NT2/D1 (cell line): ENCODE measurements at regions not wholly inside any gene's neighbourhood (a gene's known extent, or its start where the extent isn't known, plus 50 kb on each side); places are given as distances from the start of the nearest gene placed in this dataset.

Source experiments
- DNase-seq: peaks from one replicate; pipeline ENCODE4 v3.0.0-alpha.2; 2011; ENCODE audit warnings: low read depth, low spot score
- H3K27me3 ChIP-seq: 2 replicates; pipeline ENCODE4 v1.6.0; 2011; ENCODE audit warnings: mild to moderate bottlenecking; ENCODE audit not compliant: insufficient read length, insufficient read depth
- H3K36me3 ChIP-seq: 2 replicates; pipeline ENCODE4 v1.6.1; 2011; ENCODE audit warnings: mild to moderate bottlenecking, low read length, mixed read lengths; ENCODE audit not compliant: insufficient read depth, insufficient read length
- H3K4me1 ChIP-seq: 2 replicates; pipeline ENCODE4 v1.5.1; 2011; ENCODE audit not compliant: insufficient read depth, insufficient read length
- H3K4me3 ChIP-seq: 2 replicates; pipeline ENCODE4 v1.5.1; 2011; ENCODE audit warnings: low read depth; ENCODE audit not compliant: insufficient read length
- H3K9ac ChIP-seq: 2 replicates; pipeline ENCODE4 v1.6.0; 2011; ENCODE audit warnings: low read depth; ENCODE audit not compliant: insufficient read length
- H3K9me3 ChIP-seq: 2 replicates; pipeline ENCODE4 v1.5.1; 2011; ENCODE audit warnings: mild to moderate bottlenecking, low read length; ENCODE audit not compliant: insufficient read depth
- SUZ12 ChIP-seq: IDR thresholded peaks from 2 replicates; pipeline ENCODE4 v1.6.1; 2011; ENCODE audit not compliant: insufficient read length, insufficient read depth; ENCODE audit errors: extremely low read depth
- YY1 ChIP-seq: IDR thresholded peaks from 2 replicates; pipeline ENCODE4 v1.6.1; 2011; ENCODE audit not compliant: insufficient read length, insufficient read depth
- ZNF274 ChIP-seq: IDR thresholded peaks from 2 replicates; pipeline ENCODE4 v1.6.1; 2011; ENCODE audit warnings: mild to moderate bottlenecking, low read depth, low read length

DNA sequence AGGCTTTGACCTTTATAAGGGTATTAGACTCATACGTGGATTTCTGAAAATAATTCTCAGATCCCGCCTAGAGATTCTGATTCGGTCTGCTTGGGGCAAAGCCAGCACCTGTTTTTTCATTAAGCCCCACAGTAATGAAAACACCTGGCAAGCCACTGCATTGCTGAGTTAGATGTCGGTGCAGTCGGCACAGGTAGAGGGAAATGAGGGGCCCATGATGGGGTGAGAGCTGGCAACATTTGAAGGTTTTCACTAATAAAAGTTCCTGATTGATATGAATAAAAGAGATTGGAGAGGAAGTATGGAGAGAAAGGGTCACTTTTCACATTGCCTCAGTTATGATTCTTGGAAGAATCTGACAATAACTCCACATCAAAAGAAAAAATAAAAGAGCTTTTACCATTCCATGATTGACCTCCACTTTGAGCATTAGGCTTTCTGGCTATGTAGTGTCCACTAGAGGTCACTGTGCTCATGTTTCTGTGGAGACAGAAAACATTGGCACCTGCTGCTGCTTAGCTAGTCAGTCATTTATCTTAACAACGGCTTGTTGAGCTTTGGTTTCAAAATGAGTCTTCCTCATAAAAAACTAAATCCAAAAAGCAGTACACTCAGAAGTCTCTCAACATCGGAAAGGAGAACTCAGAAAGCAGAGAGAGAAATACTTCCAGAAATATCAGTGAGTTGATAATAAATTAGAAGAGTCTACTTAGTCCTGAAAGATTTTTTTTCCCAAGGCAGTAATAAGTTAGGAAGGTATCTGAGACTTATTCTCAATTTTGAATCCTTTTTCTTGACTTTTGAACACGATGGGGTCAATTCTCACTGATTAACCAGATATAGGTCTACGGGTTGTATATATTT, 53.3 kb upstream of the KLHL31 start:
- DNase-seq: peak; percentile 42
- Histone ChIP-seq H3K4me1 (no peaks in the 10 kb centered on the region), H3K36me3 (no peaks in the 10 kb centered on the region), H3K9ac (no peak overlapping the region), H3K9me3 (no peaks in the 10 kb centered on the region), H3K27me3 (no peaks in the 10 kb centered on the region), H3K4me3 (no peak overlapping the region)
- TF ChIP-seq ZNF274 (no peak), YY1 (no peak), SUZ12 (no peak)

DNA sequence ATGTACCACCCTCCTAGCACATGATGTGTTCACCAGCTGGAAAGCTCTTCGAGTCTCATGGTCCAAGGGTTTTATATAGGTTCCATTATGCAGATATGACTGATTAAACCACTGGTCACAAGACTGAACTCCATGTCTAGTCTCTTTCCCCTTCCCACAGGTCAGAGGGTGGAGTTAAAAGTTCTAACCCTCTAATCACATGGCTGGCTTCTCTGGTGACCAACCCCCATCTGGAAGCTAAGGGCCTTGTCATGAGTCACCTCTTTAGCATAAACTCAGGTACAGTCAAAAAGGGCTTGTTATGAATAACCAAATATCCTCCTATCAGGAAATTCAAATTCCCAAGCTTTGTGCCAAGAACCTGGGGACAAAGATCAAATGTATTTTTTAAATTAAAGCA, 52.0 kb upstream of the KLHL31 start:
- no peaks in the 10 kb centered on the region for H3K27me3 ChIP-seq
- no peaks in the 10 kb centered on the region for H3K4me1 ChIP-seq
- no peak overlapping the region for H3K4me3 ChIP-seq
- no peaks in the 10 kb centered on the region for H3K9me3 ChIP-seq
- no peak overlapping the region for H3K9ac ChIP-seq
- H3K36me3 ChIP-seq: no peaks in the 10 kb centered on the region
- no peak for DNase-seq
- TF ChIP-seq ZNF274: no peak
- no peak for TF ChIP-seq SUZ12
- no peak for TF ChIP-seq YY1

DNA sequence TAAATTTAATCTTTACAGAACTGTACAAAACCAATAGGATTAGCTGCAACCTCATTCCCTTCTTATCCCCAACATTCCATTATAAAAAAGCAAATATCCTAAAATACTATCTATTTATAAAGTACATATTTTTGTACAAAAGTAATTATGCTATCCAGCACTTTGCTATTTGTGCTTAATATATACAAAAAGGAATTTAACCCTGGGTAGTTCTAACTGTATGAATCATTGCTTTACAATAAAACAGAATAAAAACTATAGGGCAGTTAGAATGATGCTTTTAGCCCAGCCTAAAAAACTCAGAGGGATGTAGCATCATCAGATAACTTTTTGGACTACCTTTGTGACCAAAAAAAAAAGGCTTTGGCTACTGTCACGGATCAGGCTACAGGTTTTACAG, 49.9 kb upstream of the KLHL31 start:
- Histone ChIP-seq H3K4me1 (no peaks in the 10 kb centered on the region), H3K9me3 (no peaks in the 10 kb centered on the region), H3K27me3 (no peaks in the 10 kb centered on the region), H3K36me3 (no peaks in the 10 kb centered on the region), H3K9ac (no peak overlapping the region), H3K4me3 (no peak overlapping the region)
- TF ChIP-seq ZNF274 (no peak), SUZ12 (no peak), YY1 (no peak)
- no peak for DNase-seq
